GM18873 (cell line): ENCODE measurements at regions not wholly inside any gene's neighbourhood (a gene's known extent, or its start where the extent isn't known, plus 50 kb on each side); places are given as distances from the start of the nearest gene placed in this dataset.

ENCODE experiments used
- ATAC-seq: cut with Tn5 transposase; IDR thresholded peaks from one replicate; pipeline ENCODE4 v1.9.1; 2021; ENCODE audit warnings: mild to moderate bottlenecking, moderate library complexity, moderate number of reproducible peaks; ENCODE audit not compliant: unreplicated experiment, low FRiP score

DNA sequence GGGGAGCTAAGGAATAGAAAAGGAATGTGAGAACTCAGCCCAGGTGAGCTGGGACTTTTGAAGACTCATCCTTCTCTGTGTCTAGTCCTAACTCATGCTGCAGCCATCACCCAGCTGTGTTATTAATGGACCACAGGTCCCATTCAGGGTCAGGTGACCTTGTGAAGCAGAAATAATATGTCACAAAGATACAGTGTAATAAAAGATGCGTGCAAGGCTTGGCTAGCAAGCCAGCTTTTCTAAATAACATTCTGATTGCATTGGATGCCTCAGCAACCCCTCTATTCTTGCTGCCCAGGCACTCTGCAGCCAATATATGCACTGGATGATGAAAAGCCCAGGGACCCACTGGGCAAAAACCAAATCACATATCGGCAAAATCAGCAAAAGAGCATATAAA, 393.1 kb upstream of the PIK3C3 start:
- ATAC-seq, result no peak

DNA sequence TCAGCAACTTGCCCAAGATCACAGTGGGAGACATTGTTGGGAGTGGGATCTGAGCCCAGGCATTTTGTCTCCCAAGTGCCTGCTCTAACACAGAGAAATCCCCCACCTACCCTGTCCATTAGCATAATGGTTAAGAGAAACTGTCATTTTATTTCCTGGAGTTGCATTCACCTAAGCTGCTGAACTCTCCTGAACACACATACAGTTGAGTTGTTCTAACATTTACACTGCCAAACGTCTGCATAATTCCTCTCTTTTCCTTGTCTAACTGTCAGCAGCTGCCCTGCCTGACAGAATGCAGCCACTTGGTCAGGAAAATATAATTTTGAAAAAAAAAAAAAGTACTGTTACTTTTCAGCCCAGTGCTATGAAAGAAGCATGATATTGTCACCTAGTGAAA, 396.3 kb upstream of the PIK3C3 start:
- no peak for ATAC-seq

DNA sequence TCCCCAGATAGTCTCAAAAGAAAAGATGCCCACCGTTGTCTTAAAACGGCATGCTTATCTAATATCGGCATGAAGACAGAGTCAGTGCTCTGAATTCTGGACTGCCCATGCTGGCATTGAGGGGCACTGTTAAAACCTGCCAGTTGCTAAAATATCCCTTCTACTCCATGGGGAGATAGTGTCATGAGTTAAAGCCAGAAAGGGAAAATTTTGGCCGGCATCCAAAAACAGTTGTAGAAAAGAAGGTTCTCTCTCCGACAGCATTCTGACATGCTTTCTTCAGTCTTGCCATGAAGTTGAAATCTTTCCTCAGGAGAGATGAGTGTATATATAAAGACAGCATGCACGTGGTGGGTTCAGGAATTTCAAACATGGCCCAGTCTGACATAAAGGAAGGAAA, 401.3 kb upstream of the PIK3C3 start:
- no peak for ATAC-seq

DNA sequence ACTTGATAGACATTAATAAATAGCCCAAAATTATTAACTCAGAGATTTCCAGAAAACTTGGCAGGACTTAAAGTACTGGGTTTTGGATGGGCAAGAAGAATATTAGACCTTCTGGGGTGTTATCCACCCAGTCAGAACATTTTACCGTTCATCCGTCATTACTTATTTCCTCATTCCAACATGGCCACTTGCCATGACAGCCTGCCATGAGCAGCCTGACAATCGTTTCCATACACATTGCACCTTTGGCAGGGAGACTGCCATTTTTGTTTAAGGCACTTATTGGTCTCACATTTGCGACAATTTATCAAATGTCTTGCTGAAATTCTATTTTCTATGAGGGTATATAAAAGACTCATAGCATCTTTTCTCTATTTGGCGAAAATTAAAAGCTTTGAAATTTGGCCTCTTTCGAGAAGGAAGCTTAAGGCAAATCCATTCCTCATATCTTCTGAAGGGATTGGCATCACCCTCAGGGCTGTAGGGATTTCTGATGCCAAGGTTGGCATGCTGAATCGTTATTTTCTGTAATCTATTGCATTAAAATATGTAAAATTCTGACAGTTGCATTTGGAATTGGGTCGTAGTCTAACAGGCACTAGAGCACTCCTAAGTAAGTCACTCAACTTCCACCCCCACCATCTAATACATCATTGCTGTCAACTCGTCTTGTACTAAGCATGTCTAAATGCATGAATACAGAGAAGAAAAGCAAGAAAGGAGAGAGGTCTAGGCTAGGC, 406.3 kb upstream of the PIK3C3 start:
- ATAC-seq, result no peak

DNA sequence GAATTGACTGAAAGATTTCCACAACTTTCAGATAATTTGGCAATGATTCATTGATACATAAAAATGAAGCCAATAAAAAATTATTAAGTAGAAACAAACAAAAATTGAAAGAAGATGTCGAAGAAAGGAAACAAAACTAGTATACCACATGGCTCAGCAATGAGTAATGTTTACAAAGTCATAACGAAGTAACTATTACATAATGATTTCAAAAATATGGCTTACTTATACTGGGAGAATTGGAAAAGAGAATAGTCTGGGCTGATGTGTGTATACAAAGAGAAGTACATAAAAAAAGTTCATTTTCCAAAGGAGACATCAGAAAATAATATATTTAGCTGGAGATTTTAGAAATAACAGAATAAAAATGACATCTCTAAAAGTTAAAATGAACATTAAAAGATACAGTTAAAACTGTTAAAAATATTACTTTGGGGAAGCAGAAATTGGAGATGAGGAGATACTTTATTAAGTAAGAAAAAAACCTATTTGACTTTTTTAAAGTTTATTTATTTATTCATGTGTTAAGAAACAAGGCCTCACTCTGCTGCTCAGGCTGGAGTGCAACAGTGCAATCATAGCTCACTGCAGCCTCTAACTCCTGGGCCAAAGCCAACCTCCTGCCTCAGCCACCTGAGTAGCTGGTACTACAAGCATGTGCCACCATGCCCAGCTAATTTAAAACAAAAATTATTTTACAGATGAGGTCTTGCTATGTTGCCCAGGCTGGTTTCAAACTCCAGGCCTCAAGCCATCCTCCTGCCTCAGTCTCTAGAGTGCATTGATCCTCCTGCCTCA, 409.7 kb upstream of the PIK3C3 start:
- ATAC-seq, result no peak

DNA sequence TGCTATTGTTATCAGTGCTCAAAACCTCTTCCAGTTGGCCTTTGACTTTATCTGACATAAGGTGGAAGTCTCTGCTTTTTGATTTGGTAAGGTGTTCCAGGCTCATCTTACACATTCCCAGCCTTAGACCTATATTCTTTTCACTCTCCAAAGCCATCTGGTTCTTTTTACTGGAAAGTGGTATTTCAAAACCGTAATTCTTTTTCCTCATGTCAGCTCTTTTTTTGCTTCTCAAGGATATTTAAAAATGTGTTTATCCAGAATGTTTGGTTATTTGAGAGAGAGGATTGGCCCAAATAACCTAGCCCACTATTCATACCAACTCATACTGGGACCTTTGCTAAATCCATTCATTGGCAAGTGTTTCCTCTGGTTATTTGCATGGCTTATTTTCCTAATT, 411.2 kb upstream of the PIK3C3 start:
- ATAC-seq, result no peak

DNA sequence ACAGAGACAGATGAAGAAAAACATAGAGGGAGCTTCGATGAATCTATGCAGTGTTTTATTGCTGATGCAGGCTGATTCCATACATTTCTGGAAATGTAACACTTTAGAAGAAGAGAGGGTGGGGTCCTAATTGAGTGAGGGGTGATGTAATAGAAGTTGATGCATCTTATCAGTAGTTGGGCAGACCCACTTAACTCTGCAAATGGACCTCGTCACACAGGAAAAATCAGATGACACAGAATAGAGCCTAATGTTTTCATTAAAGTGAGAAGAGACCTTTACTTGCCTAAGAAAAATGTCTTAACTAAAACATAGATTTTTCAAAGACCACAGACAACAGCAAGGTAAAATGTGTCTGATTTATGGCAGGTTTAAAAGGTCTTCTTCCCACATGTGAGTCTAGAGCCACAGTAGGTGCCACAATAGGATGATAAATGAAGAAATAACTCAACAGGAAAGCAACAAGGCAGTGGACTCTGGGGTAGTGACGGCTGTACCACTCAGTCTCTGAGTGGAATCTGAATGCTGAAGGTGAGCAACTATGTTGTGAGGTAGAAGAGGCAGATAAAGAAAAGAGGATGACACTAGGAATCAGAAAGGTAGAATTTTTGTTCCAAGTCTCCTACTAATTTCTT, 414.7 kb upstream of the PIK3C3 start:
- no peak for ATAC-seq

DNA sequence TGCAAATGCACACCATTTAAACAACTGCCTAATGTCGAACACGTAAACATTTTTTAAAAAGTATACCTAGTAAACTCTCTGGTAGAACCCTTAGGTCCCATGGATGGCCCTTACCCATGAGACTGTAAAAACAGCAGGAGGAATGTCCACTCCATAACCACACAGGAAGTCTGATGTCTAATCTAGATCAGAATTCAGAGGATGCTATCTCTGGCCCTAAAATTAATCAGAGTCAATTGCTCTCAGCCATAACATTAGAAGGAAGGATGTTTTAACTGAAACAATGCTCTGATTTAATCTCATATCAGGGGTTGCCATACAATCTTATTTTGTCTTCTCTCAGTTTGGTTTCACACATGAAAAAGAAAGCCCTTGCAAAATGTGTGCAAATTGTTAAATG, 416.3 kb upstream of the PIK3C3 start:
- ATAC-seq, result no peak

DNA sequence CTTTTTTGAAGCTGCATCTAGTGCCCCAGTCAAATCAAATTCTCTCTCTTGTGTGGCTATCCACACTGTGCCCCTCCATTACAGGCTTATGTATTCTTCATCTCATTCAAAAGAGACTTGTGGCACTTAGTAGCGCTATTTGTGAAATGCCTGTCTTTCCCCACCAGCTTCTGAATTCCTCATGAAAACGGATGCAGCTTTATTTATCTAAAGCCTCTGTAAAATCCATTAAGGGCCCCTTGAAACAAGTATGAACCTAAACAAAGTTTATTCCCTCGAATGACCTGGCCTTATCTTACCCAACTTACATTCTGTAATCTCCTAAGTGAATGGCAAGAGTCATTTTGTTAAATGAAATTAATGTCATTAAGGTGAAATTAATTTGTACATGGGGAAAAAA, 417.4 kb upstream of the PIK3C3 start:
- no peak for ATAC-seq

DNA sequence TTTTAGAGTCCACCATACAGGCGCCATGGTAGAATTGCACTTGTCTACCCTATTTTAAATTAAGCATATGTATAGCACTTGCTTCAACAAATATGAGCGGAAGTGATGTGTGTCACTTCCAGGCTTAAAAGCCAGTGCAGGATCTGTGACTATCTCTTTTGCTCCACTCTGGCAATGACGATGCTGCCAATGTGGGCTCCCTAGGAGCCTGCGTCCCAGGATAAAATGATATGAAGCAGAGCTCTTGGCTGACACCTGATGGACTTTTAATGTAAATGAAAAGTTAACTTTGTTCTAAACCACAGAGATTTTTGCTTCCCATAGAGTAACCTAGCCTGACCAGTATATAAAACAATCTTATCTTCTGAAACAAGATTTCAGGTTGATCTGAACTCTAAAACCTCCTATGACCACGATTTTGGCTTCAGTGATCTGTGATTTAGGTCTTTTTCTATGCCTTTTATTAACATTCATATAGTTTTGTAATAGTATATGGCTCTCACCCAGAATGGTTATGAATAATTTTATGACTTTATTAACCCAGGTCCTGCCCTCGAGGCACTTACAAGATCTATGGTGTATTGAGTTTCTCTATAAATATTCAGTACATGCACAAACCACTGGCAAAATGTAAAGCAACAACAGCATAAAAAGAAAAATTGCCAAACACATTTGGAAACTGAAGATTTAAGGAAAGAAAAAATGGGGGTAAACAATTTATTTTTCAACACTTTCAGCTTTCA, 422.5 kb upstream of the PIK3C3 start:
- no peak for ATAC-seq

DNA sequence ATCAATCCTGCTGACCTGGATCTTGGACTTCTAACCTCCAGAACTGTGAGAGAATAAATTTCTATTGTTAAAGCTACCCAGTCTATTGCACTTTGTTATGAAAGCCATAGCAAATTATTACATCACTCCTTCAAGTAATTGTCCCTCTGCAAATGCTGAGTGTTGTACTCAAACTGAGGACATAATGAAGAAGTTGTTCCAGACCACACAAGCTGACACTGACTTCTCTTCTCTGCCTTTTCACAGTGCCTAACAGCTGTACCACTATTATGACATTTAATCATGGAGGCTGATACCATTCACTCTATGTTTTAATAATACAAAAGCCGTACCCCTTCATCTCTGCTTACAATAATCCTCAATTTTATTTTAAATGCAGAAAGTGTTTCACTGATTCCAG, 424.1 kb upstream of the PIK3C3 start:
- no peak for ATAC-seq

DNA sequence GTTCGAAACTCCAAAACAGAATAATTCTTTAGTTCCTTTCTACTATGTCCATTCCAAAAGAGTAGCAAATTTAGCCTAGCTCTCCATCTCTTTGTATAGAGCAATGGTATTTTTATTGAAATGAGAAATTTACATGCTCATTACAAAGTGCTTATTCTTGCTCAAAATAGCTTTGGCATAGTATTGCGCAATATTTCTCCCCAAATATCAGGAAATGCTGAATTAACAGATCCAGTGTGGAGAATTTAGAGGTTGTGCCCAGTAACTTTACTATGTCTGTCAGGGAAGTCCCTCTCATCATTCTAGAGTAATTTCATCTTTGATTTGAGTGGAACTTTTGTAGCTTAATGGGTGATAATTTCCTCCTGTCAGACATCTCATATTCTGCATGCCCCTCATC, 425.9 kb upstream of the PIK3C3 start:
- no peak for ATAC-seq

DNA sequence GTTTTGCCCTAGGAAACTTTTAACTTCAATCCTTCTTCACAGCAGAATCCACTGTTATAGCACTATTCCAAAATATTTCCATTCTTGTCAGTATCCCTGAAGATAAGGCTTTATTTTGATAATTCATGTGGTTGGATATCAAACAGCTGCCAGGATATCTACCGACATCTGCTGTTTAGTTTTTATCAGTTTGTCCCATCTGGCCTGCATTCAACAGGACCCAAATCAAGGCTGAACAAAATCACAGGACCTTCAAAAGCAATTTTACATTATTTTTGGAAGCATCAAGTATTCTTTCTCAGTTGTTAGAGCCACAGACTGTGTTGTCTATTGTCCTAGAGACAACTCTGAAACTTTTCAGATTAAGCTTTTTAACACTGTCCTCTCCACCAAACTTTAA, 429.0 kb upstream of the PIK3C3 start:
- no peak for ATAC-seq

DNA sequence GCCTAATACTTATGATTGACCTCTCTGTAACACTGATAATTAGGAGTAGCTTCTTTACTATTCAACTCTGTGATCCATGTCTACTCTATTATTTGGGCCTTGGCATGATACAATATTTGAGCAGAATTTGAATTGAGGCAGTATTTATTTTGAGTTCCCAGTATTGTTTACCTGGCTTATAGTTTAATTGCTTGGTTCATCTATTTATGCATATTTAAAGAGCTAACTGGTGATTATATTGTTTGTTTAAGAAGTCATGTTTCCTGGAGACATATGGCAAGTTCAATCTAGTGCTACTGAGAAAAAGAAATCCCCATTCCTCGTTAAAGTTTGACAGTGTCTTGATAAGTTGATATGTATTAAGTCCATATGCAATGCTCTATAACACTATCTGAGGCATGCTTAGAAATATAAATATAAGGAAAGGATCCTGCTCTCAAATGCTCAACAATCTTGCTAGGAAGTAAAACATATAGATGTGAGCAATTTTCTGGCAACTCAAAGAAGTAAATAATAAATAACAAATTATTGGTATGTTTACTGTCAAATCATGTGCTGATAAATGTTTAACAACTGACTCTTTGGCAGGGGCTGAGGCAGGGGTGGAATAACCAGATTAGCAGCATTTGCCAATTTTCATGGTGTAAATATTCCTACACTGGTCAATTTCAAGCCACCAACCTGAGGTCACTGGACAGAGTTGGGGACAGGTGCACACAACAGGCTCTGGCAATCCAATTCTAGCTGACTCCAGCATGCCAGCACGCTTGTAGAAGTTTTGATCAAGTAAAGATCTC, 430.2 kb upstream of the PIK3C3 start:
- no peak for ATAC-seq

DNA sequence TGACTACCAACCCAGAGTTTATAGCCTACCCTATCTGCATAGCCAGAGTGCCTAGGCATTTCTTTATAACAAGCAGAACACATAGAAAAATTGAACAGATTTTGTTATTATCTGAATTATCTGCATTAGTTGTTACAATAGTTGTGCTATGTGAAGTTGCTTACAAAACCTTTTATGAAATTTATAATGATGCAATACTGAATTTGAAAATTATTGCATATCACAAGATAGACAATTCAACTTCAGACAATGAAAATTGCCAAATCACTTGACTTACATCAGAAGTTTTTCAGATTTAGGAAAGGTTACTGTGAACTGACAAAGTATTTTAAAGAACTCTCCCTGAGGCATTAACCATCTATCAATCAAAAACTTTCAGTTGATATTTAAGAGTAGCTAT, 437.9 kb upstream of the PIK3C3 start:
- no peak for ATAC-seq

DNA sequence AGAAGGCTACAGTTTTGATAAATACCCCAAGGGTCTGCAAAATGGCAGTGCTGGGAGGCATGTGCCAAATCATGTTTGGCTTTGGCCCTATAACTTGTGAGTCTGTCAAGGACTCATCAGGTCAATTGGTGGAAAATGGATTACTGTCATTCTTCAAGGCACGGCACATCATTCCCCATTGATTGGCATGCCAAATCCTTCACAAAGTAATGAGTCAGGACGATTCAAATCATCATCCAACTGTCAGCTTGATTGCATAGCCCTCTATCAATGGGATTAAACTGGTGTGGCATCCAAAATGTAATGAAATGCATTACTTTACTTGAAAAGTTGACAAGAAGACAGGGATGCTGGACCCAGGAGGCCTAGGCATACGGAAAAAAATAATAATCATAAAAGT, 441.6 kb upstream of the PIK3C3 start:
- ATAC-seq, result no peak

DNA sequence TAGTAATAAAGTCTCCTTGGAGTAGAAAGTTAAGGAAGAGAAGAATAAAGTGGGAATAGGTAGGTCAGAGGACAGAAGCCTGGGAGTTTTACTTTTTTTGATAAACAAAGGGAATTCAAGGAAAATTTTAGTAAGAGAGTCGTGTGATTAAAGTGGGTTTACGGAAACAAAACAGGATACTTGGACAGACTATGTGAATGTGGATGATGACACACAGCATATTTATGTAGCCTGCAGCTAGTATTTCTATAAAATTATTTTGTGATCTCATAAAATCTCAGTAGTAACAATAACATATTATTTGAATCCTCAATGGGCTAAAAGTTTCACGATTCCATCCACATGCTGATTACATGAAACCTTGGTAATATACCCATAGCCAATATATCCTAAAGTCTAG, 450.7 kb upstream of the PIK3C3 start:
- no peak for ATAC-seq

DNA sequence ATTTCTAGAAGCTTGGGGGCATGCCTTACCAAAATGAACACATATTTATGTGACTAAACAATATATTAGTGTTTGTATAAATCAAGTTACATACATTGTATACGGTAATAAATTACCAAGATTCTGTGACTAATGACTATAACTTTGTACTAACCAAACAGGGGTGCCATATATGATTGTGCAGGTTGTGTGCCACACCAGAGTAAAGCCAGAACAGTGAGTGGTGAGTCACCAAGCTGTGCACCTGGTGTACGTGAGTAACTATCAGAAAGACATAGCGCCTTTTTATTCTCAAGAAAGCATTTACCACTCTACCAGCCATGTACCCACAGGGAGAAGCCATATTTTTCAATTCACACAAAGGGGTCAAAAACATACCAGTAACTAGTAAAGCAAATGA, 453.2 kb upstream of the PIK3C3 start:
- ATAC-seq, result no peak

DNA sequence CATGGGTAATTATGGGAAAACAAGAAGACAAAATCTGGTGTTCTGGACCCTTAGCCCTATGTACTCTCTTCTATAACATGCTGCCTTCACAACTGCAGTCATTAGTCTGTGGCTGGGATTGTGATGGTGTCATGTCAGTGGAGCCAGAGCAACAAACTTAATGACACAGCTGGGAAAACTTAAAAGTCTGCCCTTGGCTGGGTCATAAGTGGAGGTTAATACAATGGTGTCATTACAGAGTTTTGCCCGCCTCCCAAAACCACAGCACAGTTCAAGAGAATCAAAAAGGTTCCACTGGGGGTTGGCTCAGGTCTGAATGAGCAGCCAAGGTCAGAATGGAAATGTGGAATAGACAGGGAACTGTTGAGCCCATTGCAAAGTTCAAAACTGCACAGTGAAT, 455.7 kb upstream of the PIK3C3 start:
- no peak for ATAC-seq

DNA sequence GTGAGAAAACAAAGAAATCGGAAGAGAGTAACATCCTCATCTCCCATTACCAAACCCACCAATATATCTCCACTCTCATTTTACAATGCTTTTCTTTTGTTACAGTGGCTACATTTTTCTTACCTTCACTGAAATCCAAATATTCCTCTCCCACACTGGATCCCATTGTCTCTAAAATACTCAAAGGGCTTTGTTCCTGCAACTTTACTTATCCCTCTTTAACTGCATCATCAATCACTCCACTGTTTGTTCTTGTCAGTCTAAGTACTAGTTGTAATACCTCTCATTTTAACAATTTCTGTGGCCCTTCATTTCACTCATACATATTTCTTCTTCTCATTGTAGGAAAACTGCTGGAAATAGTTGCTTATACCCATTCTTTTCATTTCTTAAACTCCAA, 464.2 kb upstream of the PIK3C3 start:
- ATAC-seq, result no peak
